H9 (cell line): ENCODE measurements at regions not wholly inside any gene's neighbourhood (a gene's known extent, or its start where the extent isn't known, plus 50 kb on each side); places are given as distances from the start of the nearest gene placed in this dataset.

ENCODE experiments used
- DNase-seq: peaks from one replicate; pipeline ENCODE4 v3.0.0-alpha.2; 2017
- H2AFZ ChIP-seq: one replicate; pipeline ENCODE4 v1.6.1; 2013; ENCODE audit warnings: mild to moderate bottlenecking, low read length, control low read depth, moderate library complexity
- H2AK5ac ChIP-seq: 2 replicates; pipeline ENCODE4 v1.6.1; 2013; ENCODE audit warnings: low read length, control low read depth, mixed read lengths; ENCODE audit not compliant: insufficient read length
- H2BK120ac ChIP-seq: one replicate; pipeline ENCODE4 v1.6.1; 2013; ENCODE audit warnings: low read depth, mild to moderate bottlenecking, low read length, control low read depth, inconsistent platforms; ENCODE audit not compliant: poor library complexity, severe bottlenecking
- H2BK12ac ChIP-seq: 2 replicates; pipeline ENCODE4 v1.6.1; 2013; ENCODE audit warnings: low read length, control low read depth, mixed read lengths, low read depth; ENCODE audit not compliant: insufficient read length
- H2BK15ac ChIP-seq: 2 replicates; pipeline ENCODE4 v1.6.1; 2013; ENCODE audit warnings: low read depth, low read length, control low read depth
- H2BK20ac ChIP-seq: one replicate; pipeline ENCODE4 v1.6.1; 2013; ENCODE audit warnings: low read depth, mild to moderate bottlenecking, low read length, control low read depth, inconsistent platforms; ENCODE audit not compliant: poor library complexity, severe bottlenecking
- H2BK5ac ChIP-seq: 2 replicates; pipeline ENCODE4 v1.6.1; 2013; ENCODE audit warnings: low read length, control low read depth, mixed read lengths; ENCODE audit not compliant: insufficient read length
- H3K14ac ChIP-seq: 2 replicates; pipeline ENCODE4 v1.6.1; 2013; ENCODE audit warnings: low read length, control low read depth; ENCODE audit not compliant: insufficient read depth
- H3K18ac ChIP-seq: 2 replicates; pipeline ENCODE4 v1.6.1; 2013; ENCODE audit warnings: low read depth, mild to moderate bottlenecking, mixed read lengths, low read length, control low read depth; ENCODE audit not compliant: insufficient read length
- H3K23ac ChIP-seq: 2 replicates; pipeline ENCODE4 v1.6.1; 2013; ENCODE audit warnings: low read length, control low read depth, mixed read lengths, low read depth; ENCODE audit not compliant: insufficient read length
- H3K23me2 ChIP-seq: 2 replicates; pipeline ENCODE4 v1.6.1; 2013; ENCODE audit warnings: low read depth, mild to moderate bottlenecking, mixed read lengths, low read length, control low read depth; ENCODE audit not compliant: insufficient read length, poor library complexity, severe bottlenecking
- H3K27ac ChIP-seq: 2 replicates; pipeline ENCODE4 v1.5.1; 2013; ENCODE audit warnings: low read length, control low read depth, mixed read lengths, low read depth; ENCODE audit not compliant: insufficient read length
- H3K27me3 ChIP-seq: 2 replicates; pipeline ENCODE4 v1.6.1; 2013; ENCODE audit warnings: low read length, control low read depth, inconsistent platforms; ENCODE audit not compliant: insufficient read depth
- H3K4ac ChIP-seq: 2 replicates; pipeline ENCODE4 v1.6.1; 2013; ENCODE audit warnings: low read depth, mild to moderate bottlenecking, control low read depth, inconsistent platforms, low read length, moderate library complexity
- H3K4me1 ChIP-seq: 2 replicates; pipeline ENCODE4 v1.6.1; 2013; ENCODE audit warnings: low read length, control low read depth, inconsistent platforms; ENCODE audit not compliant: insufficient read depth
- H3K4me2 ChIP-seq: 2 replicates; pipeline ENCODE4 v1.6.1; 2013; ENCODE audit warnings: low read length, control low read depth, mixed read lengths; ENCODE audit not compliant: insufficient read length, insufficient read depth
- H3K56ac ChIP-seq: 2 replicates; pipeline ENCODE4 v1.6.1; 2013; ENCODE audit warnings: low read depth, mild to moderate bottlenecking, mixed read lengths, low read length, control low read depth; ENCODE audit not compliant: insufficient read length
- H3K79me1 ChIP-seq: 2 replicates; pipeline ENCODE4 v1.6.1; 2013; ENCODE audit warnings: low read depth, mild to moderate bottlenecking, moderate library complexity, low read length, control low read depth, inconsistent platforms; ENCODE audit not compliant: insufficient read depth, poor library complexity, severe bottlenecking
- H3K79me2 ChIP-seq: 2 replicates; pipeline ENCODE4 v1.6.1; 2013; ENCODE audit warnings: low read length, control low read depth, inconsistent platforms; ENCODE audit not compliant: insufficient read depth
- H3K9ac ChIP-seq: 2 replicates; pipeline ENCODE4 v1.6.1; 2013; ENCODE audit warnings: low read length, control low read depth, mixed read lengths; ENCODE audit not compliant: insufficient read length; ENCODE audit errors: extremely low read depth
- H3K9me3 ChIP-seq: one replicate; pipeline ENCODE4 v1.6.1; 2013; ENCODE audit warnings: low read depth, low read length, inconsistent platforms; ENCODE audit not compliant: control insufficient read depth
- H3T11ph ChIP-seq: one replicate; pipeline ENCODE4 v1.6.1; 2013; ENCODE audit warnings: mild to moderate bottlenecking, low read length, control low read depth, inconsistent platforms
- H4K20me1 ChIP-seq: one replicate; pipeline ENCODE4 v1.6.1; 2013; ENCODE audit not compliant: control insufficient read depth, insufficient read length, insufficient read depth
- H4K5ac ChIP-seq: 2 replicates; pipeline ENCODE4 v1.6.1; 2013; ENCODE audit warnings: low read depth, mild to moderate bottlenecking, mixed read lengths, low read length, control low read depth; ENCODE audit not compliant: insufficient read length
- H4K8ac ChIP-seq: replicated peaks from 2 replicates; pipeline ENCODE4 v1.6.1; 2013; ENCODE audit warnings: low read length, control low read depth, mixed read lengths, low read depth; ENCODE audit not compliant: insufficient read length
- H4K91ac ChIP-seq: 2 replicates; pipeline ENCODE4 v1.6.1; 2013; ENCODE audit warnings: low read depth, mild to moderate bottlenecking, moderate library complexity, mixed read lengths, low read length, control low read depth; ENCODE audit not compliant: insufficient read length
- H3K27ac Mint-ChIP-seq, 3 experiments: 2 replicates in 2 of 3; 3 replicates in 1 of 3; pipeline ENCODE4 v1.8.0; 2020 to 2021; ENCODE audit warnings: mixed read lengths in 3 of 3, mild to moderate bottlenecking in 1 of 3, moderate library complexity in 1 of 3
- H3K27me3 Mint-ChIP-seq: 2 replicates; pipeline ENCODE4 v1.8.0; 2021; ENCODE audit warnings: low read depth, mild to moderate bottlenecking, moderate library complexity, mixed read lengths
- H3K36me3 Mint-ChIP-seq, 3 experiments: 2 replicates in 2 of 3; 3 replicates in 1 of 3; pipeline ENCODE4 v1.8.0; 2020 to 2021; ENCODE audit warnings: low read depth in 3 of 3, mixed read lengths in 3 of 3; ENCODE audit not compliant: insufficient read depth in 1 of 3
- H3K4me1 Mint-ChIP-seq, 2 experiments: 2 replicates each; pipeline ENCODE4 v1.8.0; 2020; ENCODE audit warnings: mixed read lengths in 2 of 2
- H3K4me3 Mint-ChIP-seq, 2 experiments: 2 replicates in 1 of 2; 3 replicates in 1 of 2; pipeline ENCODE4 v1.8.0; 2020 to 2021; ENCODE audit warnings: mild to moderate bottlenecking in 2 of 2, mixed read lengths in 2 of 2, moderate library complexity in 1 of 2
- H3K9me3 Mint-ChIP-seq, 2 experiments: 2 replicates in 1 of 2; 3 replicates in 1 of 2; pipeline ENCODE4 v1.8.0; 2020; ENCODE audit warnings: mild to moderate bottlenecking in 2 of 2, mixed read lengths in 2 of 2, moderate library complexity in 1 of 2
- WGBS: extraction: QIAGEN DNeasy Blood & Tissue Kit; methylation state at CpG from one replicate; pipeline ENCODE4 v1.1.7; 2013; ENCODE audit warnings: missing lambda C conversion rate, low lambda C conversion rate, mixed read lengths; ENCODE audit not compliant: insufficient read length; ENCODE audit errors: extremely low coverage; 5-methylcytosine and 5-hydroxymethylcytosine counted together
- TF ChIP-seq, protein P1 (sequence below): fragments of 200-600 bp; sonication (generic); conservative IDR thresholded peaks from 3 replicates; pipeline ENCODE4 v1.8.0; 2021; ENCODE audit warnings: antibody characterized with exemption, mild to moderate bottlenecking

DNA sequence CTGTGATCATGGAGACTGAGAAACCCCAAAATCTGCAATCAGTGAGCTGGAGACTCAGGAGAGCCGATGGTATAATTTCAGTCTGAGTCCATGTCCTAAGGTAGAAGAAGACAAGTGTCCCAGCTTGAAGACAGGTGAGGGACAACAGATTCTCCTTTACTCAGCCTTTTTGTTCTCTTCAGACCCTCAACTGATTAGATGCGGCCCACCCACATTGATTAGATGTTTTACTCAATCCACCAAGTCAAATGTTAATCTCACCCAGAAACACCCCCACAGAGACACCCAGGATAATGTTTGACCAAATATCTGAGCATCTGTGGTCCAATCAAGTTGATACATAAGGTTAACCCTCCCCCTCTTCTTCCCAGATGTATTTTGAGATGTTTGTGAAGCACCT, 131.2 kb downstream of the PFKFB3 start:
- H3K27ac Mint-ChIP-seq, result no peak overlapping the region
- TF ChIP-seq, protein P1, sequence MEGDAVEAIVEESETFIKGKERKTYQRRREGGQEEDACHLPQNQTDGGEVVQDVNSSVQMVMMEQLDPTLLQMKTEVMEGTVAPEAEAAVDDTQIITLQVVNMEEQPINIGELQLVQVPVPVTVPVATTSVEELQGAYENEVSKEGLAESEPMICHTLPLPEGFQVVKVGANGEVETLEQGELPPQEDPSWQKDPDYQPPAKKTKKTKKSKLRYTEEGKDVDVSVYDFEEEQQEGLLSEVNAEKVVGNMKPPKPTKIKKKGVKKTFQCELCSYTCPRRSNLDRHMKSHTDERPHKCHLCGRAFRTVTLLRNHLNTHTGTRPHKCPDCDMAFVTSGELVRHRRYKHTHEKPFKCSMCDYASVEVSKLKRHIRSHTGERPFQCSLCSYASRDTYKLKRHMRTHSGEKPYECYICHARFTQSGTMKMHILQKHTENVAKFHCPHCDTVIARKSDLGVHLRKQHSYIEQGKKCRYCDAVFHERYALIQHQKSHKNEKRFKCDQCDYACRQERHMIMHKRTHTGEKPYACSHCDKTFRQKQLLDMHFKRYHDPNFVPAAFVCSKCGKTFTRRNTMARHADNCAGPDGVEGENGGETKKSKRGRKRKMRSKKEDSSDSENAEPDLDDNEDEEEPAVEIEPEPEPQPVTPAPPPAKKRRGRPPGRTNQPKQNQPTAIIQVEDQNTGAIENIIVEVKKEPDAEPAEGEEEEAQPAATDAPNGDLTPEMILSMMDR, result no peak
- H4K5ac ChIP-seq, result no peak overlapping the region
- no peak overlapping the region for H3K4me3 Mint-ChIP-seq
- H2AK5ac ChIP-seq, result no peak overlapping the region
- H3K14ac ChIP-seq, result no peak overlapping the region
- H3K23me2 ChIP-seq, result no peaks in the 10 kb centered on the region
- H3K9me3 Mint-ChIP-seq, result peaks cover 11 to 13% of the 10 kb centered on the region in 2 experiments
- H3K27ac ChIP-seq, result no peak overlapping the region
- H3K27me3 Mint-ChIP-seq, result no peaks in the 10 kb centered on the region; the same call in 1 of the 2 replicates
- H3K4me1 Mint-ChIP-seq, result 0 out of 4 replicates have a peak, but pooled peaks cover 0 to 2% of the 10 kb centered on the region in 2 experiments
- H2BK5ac ChIP-seq, result no peak overlapping the region
- H4K20me1 ChIP-seq, result no peaks in the 10 kb centered on the region
- no peak for DNase-seq
- no peak overlapping the region for H3K9ac ChIP-seq
- no peak overlapping the region for H2BK20ac ChIP-seq
- H3K4me2 ChIP-seq, result no peak overlapping the region
- H4K91ac ChIP-seq, result no peak overlapping the region
- WGBS, result no CpG with 5 or more reads among the region's 2 CpGs
- H2BK15ac ChIP-seq, result no peak overlapping the region
- H2BK120ac ChIP-seq, result no peak overlapping the region
- H3K23ac ChIP-seq, result no peak overlapping the region
- no peaks in the 10 kb centered on the region; the same call in 1 of the 2 replicates for H3K4me1 ChIP-seq
- H2BK12ac ChIP-seq, result no peak overlapping the region
- H3K79me1 ChIP-seq, result no peaks in the 10 kb centered on the region
- H3K4ac ChIP-seq, result no peak overlapping the region
- no peak overlapping the region for H3T11ph ChIP-seq
- H4K8ac ChIP-seq, result no peak overlapping the region
- no peak overlapping the region for H2AFZ ChIP-seq
- H3K9me3 ChIP-seq, result no peaks in the 10 kb centered on the region
- no peak overlapping the region for H3K18ac ChIP-seq
- H3K36me3 Mint-ChIP-seq, result peaks cover 10 to 24% (median 12%) of the 10 kb centered on the region in 3 experiments
- no peak overlapping the region for H3K56ac ChIP-seq
- H3K27me3 ChIP-seq, result no peaks in the 10 kb centered on the region
- H3K79me2 ChIP-seq, result no peaks in the 10 kb centered on the region
